ENCODE measurements at regions not wholly inside any gene's neighbourhood (a gene's known extent, or its start where the extent isn't known, plus 50 kb on each side); places are given as distances from the start of the nearest gene placed in this dataset.

DNA sequence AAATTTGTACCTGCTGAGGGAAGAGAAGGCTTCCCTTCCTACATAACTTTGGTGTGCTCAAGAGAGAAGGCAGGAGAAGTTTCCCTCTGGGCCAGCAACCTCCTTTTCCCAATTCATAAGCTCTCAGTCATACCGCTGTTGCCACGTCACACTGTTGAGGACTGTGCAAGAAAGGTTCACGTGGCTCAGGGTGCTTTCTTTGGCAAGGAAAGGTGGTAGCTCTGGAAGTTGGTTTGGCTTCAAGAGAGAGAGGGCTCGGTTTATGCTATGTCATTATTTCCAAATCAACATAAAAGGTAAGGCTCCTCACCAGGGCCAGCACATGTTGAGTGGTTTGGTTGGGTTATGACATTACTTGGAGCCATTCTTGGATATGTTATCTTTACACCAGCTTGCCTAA, 77.3 kb downstream of the TNFSF18 start:
- Histone ChIP-seq H3K27me3 (ENCODE audit: insufficient read depth, low read depth, low read length) (no peaks in the 10 kb centered on the region), H3K9me3 (ENCODE audit: low read length) (no peaks in the 10 kb centered on the region), H2AFZ (ENCODE audit: low read depth, low read length) (no peak overlapping the region), H3K9ac (ENCODE audit: low read length) (no peak overlapping the region), H3F3A (ENCODE audit: insufficient read depth, low read length, poor library complexity, severe bottlenecking) (no peaks in the 10 kb centered on the region), H3K4me3 (ENCODE audit: low read length) (no peak overlapping the region), H3K36me3 (ENCODE audit: insufficient read depth, low read length) (no peaks in the 10 kb centered on the region), H4K20me1 (ENCODE audit: insufficient read depth) (no peaks in the 10 kb centered on the region), H3K4me2 (ENCODE audit: low read length) (no peak overlapping the region), H3K27ac (ENCODE audit: low read length) (no peak overlapping the region), H3K9me2 (ENCODE audit: insufficient read depth, low read length) (no peaks in the 10 kb centered on the region), H3K79me2 (replicated peaks; ENCODE audit: insufficient read depth, low read length) (no peaks in the 10 kb centered on the region)
- no peak for TF ChIP-seq SMC3 (conservative IDR thresholded peaks at IDR 0.05; ENCODE audit: poor library complexity)
- TF ChIP-seq RAD21 (conservative IDR thresholded peaks at IDR 0.05), result no peak
- TF ChIP-seq MXI1 (conservative IDR thresholded peaks at IDR 0.05; ENCODE audit: poor library complexity, severe bottlenecking), result no peak
- no peak for TF ChIP-seq EP300 (conservative IDR thresholded peaks at IDR 0.05; ENCODE audit: poor library complexity, severe bottlenecking)
- no peak for TF ChIP-seq TAF1 (IDR thresholded peaks at IDR 0.05; ENCODE audit: low read depth)

DNA sequence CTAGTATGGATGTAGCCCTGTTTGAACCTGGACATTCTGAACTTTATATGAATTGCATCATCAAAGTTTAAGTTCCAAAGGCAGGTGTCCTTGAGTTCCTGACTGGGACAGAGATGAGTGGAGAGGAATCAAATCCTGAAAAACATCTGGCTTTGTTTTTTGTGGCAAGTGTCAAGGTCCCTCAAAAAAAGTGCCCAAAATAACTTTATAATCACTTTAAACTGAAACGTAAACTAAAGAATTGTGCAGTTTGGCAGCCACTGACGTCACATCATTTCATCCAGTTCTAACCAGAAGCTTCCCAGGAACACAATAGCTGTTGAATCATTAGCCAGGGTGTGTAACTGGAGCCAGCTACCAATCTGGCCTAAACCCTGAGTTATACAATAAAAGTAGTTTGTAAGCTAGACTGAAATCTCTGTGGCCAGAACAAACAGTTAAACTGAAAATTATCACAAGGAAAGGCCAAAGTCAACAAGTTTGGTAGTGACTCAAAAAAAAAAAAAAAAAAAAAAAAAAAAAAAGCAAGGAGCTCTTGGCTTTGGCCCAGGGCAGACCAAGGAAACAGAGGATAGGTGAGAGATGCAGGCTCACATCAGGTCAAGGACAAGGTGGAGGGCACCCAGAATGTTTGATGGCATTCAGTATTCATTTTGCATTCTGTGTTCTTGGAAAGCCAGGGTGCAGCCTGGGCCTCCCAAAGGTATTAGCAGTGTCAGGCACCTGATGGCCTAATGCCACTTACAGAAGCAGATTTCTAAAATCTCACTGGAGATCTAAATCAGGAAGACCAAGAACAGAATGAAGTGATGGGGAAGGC, 74.3 kb downstream of the TNFSF18 start:
- Histone ChIP-seq H3K9ac (ENCODE audit: low read length) (no peak overlapping the region), H3K79me2 (replicated peaks; ENCODE audit: insufficient read depth, low read length) (no peaks in the 10 kb centered on the region), H3K36me3 (ENCODE audit: insufficient read depth, low read length) (no peaks in the 10 kb centered on the region), H2AFZ (ENCODE audit: low read depth, low read length) (no peak overlapping the region), H3K9me3 (ENCODE audit: low read length) (no peaks in the 10 kb centered on the region), H3K4me2 (ENCODE audit: low read length) (no peak overlapping the region), H3K9me2 (ENCODE audit: insufficient read depth, low read length) (no peaks in the 10 kb centered on the region), H3F3A (ENCODE audit: insufficient read depth, low read length, poor library complexity, severe bottlenecking) (no peaks in the 10 kb centered on the region), H3K27me3 (ENCODE audit: insufficient read depth, low read depth, low read length) (no peaks in the 10 kb centered on the region), H3K4me3 (ENCODE audit: low read length) (no peak overlapping the region), H4K20me1 (ENCODE audit: insufficient read depth) (no peaks in the 10 kb centered on the region), H3K27ac (ENCODE audit: low read length) (no peak overlapping the region)
- TF ChIP-seq MXI1 (conservative IDR thresholded peaks at IDR 0.05; ENCODE audit: poor library complexity, severe bottlenecking) (no peak), POLR2AphosphoS5 (IDR thresholded peaks at IDR 0.05) (no peak), SMC3 (conservative IDR thresholded peaks at IDR 0.05; ENCODE audit: poor library complexity) (no peak), EP300 (conservative IDR thresholded peaks at IDR 0.05; ENCODE audit: poor library complexity, severe bottlenecking) (no peak), EZH2 (IDR thresholded peaks at IDR 0.05; ENCODE audit: borderline replicate concordance, insufficient read depth, low read length, poor library complexity, severe bottlenecking) (no peak), TAF1 (IDR thresholded peaks at IDR 0.05; ENCODE audit: low read depth) (no peak), RAD21 (conservative IDR thresholded peaks at IDR 0.05) (no peak)
- TF ChIP-seq, protein P1, sequence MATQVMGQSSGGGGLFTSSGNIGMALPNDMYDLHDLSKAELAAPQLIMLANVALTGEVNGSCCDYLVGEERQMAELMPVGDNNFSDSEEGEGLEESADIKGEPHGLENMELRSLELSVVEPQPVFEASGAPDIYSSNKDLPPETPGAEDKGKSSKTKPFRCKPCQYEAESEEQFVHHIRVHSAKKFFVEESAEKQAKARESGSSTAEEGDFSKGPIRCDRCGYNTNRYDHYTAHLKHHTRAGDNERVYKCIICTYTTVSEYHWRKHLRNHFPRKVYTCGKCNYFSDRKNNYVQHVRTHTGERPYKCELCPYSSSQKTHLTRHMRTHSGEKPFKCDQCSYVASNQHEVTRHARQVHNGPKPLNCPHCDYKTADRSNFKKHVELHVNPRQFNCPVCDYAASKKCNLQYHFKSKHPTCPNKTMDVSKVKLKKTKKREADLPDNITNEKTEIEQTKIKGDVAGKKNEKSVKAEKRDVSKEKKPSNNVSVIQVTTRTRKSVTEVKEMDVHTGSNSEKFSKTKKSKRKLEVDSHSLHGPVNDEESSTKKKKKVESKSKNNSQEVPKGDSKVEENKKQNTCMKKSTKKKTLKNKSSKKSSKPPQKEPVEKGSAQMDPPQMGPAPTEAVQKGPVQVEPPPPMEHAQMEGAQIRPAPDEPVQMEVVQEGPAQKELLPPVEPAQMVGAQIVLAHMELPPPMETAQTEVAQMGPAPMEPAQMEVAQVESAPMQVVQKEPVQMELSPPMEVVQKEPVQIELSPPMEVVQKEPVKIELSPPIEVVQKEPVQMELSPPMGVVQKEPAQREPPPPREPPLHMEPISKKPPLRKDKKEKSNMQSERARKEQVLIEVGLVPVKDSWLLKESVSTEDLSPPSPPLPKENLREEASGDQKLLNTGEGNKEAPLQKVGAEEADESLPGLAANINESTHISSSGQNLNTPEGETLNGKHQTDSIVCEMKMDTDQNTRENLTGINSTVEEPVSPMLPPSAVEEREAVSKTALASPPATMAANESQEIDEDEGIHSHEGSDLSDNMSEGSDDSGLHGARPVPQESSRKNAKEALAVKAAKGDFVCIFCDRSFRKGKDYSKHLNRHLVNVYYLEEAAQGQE (IDR thresholded peaks at IDR 0.05; ENCODE audit: borderline replicate concordance), result no peak
- TF ChIP-seq, protein P2, sequence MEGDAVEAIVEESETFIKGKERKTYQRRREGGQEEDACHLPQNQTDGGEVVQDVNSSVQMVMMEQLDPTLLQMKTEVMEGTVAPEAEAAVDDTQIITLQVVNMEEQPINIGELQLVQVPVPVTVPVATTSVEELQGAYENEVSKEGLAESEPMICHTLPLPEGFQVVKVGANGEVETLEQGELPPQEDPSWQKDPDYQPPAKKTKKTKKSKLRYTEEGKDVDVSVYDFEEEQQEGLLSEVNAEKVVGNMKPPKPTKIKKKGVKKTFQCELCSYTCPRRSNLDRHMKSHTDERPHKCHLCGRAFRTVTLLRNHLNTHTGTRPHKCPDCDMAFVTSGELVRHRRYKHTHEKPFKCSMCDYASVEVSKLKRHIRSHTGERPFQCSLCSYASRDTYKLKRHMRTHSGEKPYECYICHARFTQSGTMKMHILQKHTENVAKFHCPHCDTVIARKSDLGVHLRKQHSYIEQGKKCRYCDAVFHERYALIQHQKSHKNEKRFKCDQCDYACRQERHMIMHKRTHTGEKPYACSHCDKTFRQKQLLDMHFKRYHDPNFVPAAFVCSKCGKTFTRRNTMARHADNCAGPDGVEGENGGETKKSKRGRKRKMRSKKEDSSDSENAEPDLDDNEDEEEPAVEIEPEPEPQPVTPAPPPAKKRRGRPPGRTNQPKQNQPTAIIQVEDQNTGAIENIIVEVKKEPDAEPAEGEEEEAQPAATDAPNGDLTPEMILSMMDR (IDR thresholded peaks at IDR 0.05; ENCODE audit: poor library complexity, severe bottlenecking), result no peak

Measured in neural cell (in vitro differentiated cells).